B cell (primary cell): ENCODE measurements at regions not wholly inside any gene's neighbourhood (a gene's known extent, or its start where the extent isn't known, plus 50 kb on each side); places are given as distances from the start of the nearest gene placed in this dataset.

Experiments used
- CTCF ChIP-seq: fragments of 200-600 bp; IDR thresholded peaks from one replicate; pipeline ENCODE4 v1.8.0; 2022; ENCODE audit warnings: antibody characterized with exemption, mild to moderate bottlenecking
- EZH2 ChIP-seq: IDR thresholded peaks from 2 replicates; pipeline ENCODE4 v1.6.1; 2012; ENCODE audit warnings: borderline replicate concordance, low read depth, mild to moderate bottlenecking, moderate library complexity, low read length; ENCODE audit not compliant: insufficient read depth, poor library complexity, severe bottlenecking

- TF ChIP-seq CTCF (no peak), EZH2 (no peak)
Observed at GRCh38 chr13:73701160-73701559, 433.0 kb downstream of the KLF12 start.
